HUES64 (cell line): ENCODE measurements at regions not wholly inside any gene's neighbourhood (a gene's known extent, or its start where the extent isn't known, plus 50 kb on each side); places are given as distances from the start of the nearest gene placed in this dataset.
"Not testable (repeated sequence)": the region's sequence is repeated elsewhere in the genome, so short reads cannot be mapped to it uniquely, and the experiment has no call there.

Source experiments
- H3K27ac ChIP-seq: 2 replicates; pipeline ENCODE4 v1.7.0; 2013; ENCODE audit warnings: low read depth, low read length, inconsistent platforms
- H3K27me3 ChIP-seq: 2 replicates; pipeline ENCODE4 v1.6.1; 2013; ENCODE audit warnings: mild to moderate bottlenecking, low read length; ENCODE audit not compliant: insufficient read depth
- H3K36me3 ChIP-seq: 2 replicates; pipeline ENCODE4 v1.6.1; 2013; ENCODE audit warnings: mild to moderate bottlenecking, low read length; ENCODE audit not compliant: insufficient read depth
- H3K4me1 ChIP-seq: 2 replicates; pipeline ENCODE4 v1.6.1; 2013; ENCODE audit warnings: mild to moderate bottlenecking, low read length, moderate library complexity; ENCODE audit not compliant: insufficient read depth
- H3K4me3 ChIP-seq: 2 replicates; pipeline ENCODE4 v1.5.1; 2013; ENCODE audit warnings: mild to moderate bottlenecking, low read length, moderate library complexity
- H3K9ac ChIP-seq: 2 replicates; pipeline ENCODE4 v1.6.1; 2013; ENCODE audit warnings: mild to moderate bottlenecking, low read depth, low read length
- H3K9me3 ChIP-seq: 2 replicates; pipeline ENCODE4 v1.6.1; 2013; ENCODE audit warnings: low read depth, low read length; ENCODE audit not compliant: insufficient read depth
- WGBS: fragments of 150-250, 120-280 bp; methylation state at CpG from one replicate; pipeline ENCODE4 v1.1.7; 2013; ENCODE audit warnings: missing lambda C conversion rate; 5-methylcytosine and 5-hydroxymethylcytosine counted together

- Histone ChIP-seq H3K27me3 (no peaks in the 10 kb centered on the region), H3K27ac (no peak overlapping the region), H3K4me1 (peaks cover 5% of the 10 kb centered on the region; the same call in 1 of the 2 replicates), H3K4me3 (no peak overlapping the region), H3K9me3 (no peaks in the 10 kb centered on the region), H3K36me3 (no peaks in the 10 kb centered on the region), H3K9ac (no peak overlapping the region)
These were observed 397.6 kb upstream of the SGO1 start for GRCh38 chr3:20583648-20584047.

DNA sequence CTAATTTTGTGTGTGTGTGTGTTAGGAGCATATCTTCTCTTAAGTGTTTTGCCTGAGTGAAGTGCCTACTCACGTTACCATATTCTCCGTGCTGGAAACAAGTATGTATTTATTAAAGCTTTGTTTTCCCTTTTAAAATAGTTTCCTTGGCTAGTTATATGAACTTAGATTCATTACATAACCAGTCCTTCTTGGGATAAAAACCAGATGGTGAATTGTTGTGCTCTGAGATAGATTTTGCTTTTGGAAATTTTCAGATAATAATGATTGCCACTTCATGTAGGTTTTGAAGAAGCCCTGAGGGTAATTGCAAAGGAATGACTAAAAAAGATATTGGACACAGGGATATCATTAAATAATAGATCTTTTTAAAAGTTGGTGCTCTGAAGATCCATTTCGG lies 390.2 kb upstream of the SGO1 start:
- Histone ChIP-seq H3K27me3 (no peaks in the 10 kb centered on the region), H3K4me3 (no peak overlapping the region), H3K27ac (no peak overlapping the region), H3K9me3 (no peaks in the 10 kb centered on the region), H3K36me3 (no peaks in the 10 kb centered on the region), H3K4me1 (no peaks in the 10 kb centered on the region), H3K9ac (no peak overlapping the region)
- WGBS, result 94% methylated on average over 3 of the region's 3 CpGs

GRCh38 chr3:20575146-20575545 lies 389.1 kb upstream of the SGO1 start:
- H3K9ac ChIP-seq, result no peak overlapping the region
- no peaks in the 10 kb centered on the region for H3K9me3 ChIP-seq
- 86% methylated on average over 2 of the region's 2 CpGs for WGBS
- no peaks in the 10 kb centered on the region for H3K4me1 ChIP-seq
- no peak overlapping the region for H3K4me3 ChIP-seq
- no peaks in the 10 kb centered on the region for H3K27me3 ChIP-seq
- H3K27ac ChIP-seq, result no peak overlapping the region
- H3K36me3 ChIP-seq, result no peaks in the 10 kb centered on the region

GRCh38 chr3:20574746-20575145 lies 388.7 kb upstream of the SGO1 start:
- H3K4me1 ChIP-seq, result no peaks in the 10 kb centered on the region
- H3K9ac ChIP-seq, result no peak overlapping the region
- no peak overlapping the region for H3K27ac ChIP-seq
- H3K27me3 ChIP-seq, result no peaks in the 10 kb centered on the region
- no peaks in the 10 kb centered on the region for H3K9me3 ChIP-seq
- 90% methylated on average over 4 of the region's 4 CpGs for WGBS
- no peaks in the 10 kb centered on the region for H3K36me3 ChIP-seq
- H3K4me3 ChIP-seq, result no peak overlapping the region

- Histone ChIP-seq H3K4me1 (no peaks in the 10 kb centered on the region), H3K9me3 (no peaks in the 10 kb centered on the region), H3K9ac (no peak overlapping the region), H3K4me3 (no peak overlapping the region), H3K27me3 (no peaks in the 10 kb centered on the region), H3K27ac (no peak overlapping the region), H3K36me3 (no peaks in the 10 kb centered on the region)
- 91% methylated on average over 3 of the region's 3 CpGs for WGBS
These were observed 387.2 kb upstream of the SGO1 start for GRCh38 chr3:20573175-20573574.

- no peak overlapping the region for H3K27ac ChIP-seq
- WGBS, result 98% methylated on average over 5 of the region's 5 CpGs
- H3K9me3 ChIP-seq, result no peaks in the 10 kb centered on the region
- H3K36me3 ChIP-seq, result no peaks in the 10 kb centered on the region
- no peaks in the 10 kb centered on the region for H3K4me1 ChIP-seq
- no peak overlapping the region for H3K4me3 ChIP-seq
- H3K27me3 ChIP-seq, result no peaks in the 10 kb centered on the region
- no peak overlapping the region for H3K9ac ChIP-seq
These were observed 386.5 kb upstream of the SGO1 start for GRCh38 chr3:20572473-20572872.

- no peaks in the 10 kb centered on the region for H3K36me3 ChIP-seq
- no peak overlapping the region for H3K9ac ChIP-seq
- H3K27ac ChIP-seq, result no peak overlapping the region
- no peaks in the 10 kb centered on the region for H3K27me3 ChIP-seq
- WGBS, result 57% methylated on average over 1 of the region's 2 CpGs
- no peaks in the 10 kb centered on the region for H3K4me1 ChIP-seq
- no peaks in the 10 kb centered on the region for H3K9me3 ChIP-seq
- no peak overlapping the region for H3K4me3 ChIP-seq
These were observed 383.3 kb upstream of the SGO1 start for GRCh38 chr3:20569310-20569709.

- Histone ChIP-seq H3K27me3 (no peaks in the 10 kb centered on the region), H3K27ac (no peak overlapping the region), H3K9ac (no peak overlapping the region), H3K4me3 (no peak overlapping the region), H3K4me1 (no peaks in the 10 kb centered on the region), H3K9me3 (no peaks in the 10 kb centered on the region), H3K36me3 (no peaks in the 10 kb centered on the region)
- 90% methylated on average over 3 of the region's 3 CpGs for WGBS
These were observed 379.0 kb upstream of the SGO1 start for GRCh38 chr3:20564966-20565365.

DNA sequence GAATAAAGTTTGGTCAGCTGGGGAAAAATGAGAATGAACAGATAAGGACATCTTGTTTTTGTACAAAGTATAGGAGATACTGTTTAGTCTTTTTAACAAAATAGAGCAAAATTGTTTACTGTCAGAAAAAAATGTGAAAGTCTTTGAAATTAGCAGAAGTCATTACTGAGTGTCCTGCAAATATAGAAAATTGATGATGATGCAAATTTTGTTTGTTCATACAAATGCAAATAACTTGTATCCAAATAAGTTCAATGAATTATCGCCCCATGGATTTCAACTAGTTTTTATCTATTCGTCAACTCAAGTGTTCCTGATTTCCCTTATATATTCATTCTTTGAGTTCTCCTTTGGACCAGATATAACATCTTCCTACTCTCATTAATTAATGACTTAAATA lies 378.0 kb upstream of the SGO1 start:
- WGBS, result 96% methylated on average over 2 of the region's 2 CpGs
- H3K4me1 ChIP-seq, result no peaks in the 10 kb centered on the region
- H3K36me3 ChIP-seq, result no peaks in the 10 kb centered on the region
- H3K4me3 ChIP-seq, result no peak overlapping the region
- H3K9me3 ChIP-seq, result no peaks in the 10 kb centered on the region
- H3K27me3 ChIP-seq, result no peaks in the 10 kb centered on the region
- no peak overlapping the region for H3K27ac ChIP-seq
- no peak overlapping the region for H3K9ac ChIP-seq

DNA sequence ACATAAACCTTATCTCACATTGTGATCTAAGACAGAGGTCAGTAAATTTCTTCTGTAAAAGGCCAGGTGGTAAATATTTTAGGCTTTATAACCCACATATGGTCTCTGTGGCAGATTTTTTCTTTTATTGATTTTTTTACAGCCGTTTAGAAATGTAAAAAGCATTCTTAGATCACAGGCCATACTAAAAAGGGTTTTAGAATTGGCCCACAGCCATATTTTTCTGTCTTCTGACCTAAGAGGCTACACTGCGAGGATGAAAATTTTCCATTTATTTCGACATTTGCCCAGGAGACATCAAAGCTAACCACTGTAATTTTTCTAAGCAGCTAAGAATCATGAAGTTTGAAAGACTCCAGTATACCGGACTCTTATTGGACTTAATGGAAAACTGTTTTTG lies 377.2 kb upstream of the SGO1 start:
- no peak overlapping the region for H3K4me3 ChIP-seq
- no peaks in the 10 kb centered on the region for H3K9me3 ChIP-seq
- H3K36me3 ChIP-seq, result no peaks in the 10 kb centered on the region
- 97% methylated on average over 4 of the region's 4 CpGs for WGBS
- no peaks in the 10 kb centered on the region for H3K27me3 ChIP-seq
- H3K27ac ChIP-seq, result no peak overlapping the region
- no peaks in the 10 kb centered on the region for H3K4me1 ChIP-seq
- no peak overlapping the region for H3K9ac ChIP-seq

- Histone ChIP-seq H3K27me3 (no peaks in the 10 kb centered on the region), H3K9me3 (no peaks in the 10 kb centered on the region), H3K9ac (no peak overlapping the region), H3K27ac (no peak overlapping the region), H3K4me3 (no peak overlapping the region), H3K4me1 (no peaks in the 10 kb centered on the region), H3K36me3 (no peaks in the 10 kb centered on the region)
- WGBS, result 91% methylated on average over 2 of the region's 2 CpGs
These were observed 375.2 kb upstream of the SGO1 start for GRCh38 chr3:20561166-20561565.

DNA sequence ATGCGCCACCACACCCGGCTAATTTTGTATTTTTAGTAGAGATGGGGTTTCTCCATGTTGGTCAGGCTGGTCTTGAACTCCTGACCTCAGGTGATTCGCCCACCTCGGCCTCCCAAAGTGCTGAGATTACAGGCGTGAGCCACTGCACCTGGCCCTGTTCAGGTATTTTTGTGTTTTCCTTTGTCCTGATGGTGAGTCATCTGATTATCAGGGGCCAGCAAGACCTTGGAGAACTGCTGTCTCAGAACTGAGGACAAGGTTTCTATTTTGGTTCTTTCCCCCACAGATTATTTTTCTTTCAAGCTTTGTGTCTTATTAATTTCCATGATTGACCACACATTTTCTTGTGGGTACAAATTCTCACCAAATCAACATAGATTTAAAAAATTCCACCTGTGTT lies 374.4 kb upstream of the SGO1 start:
- H3K27ac ChIP-seq, H3K36me3 ChIP-seq, H3K9me3 ChIP-seq, H3K4me3 ChIP-seq, H3K9ac ChIP-seq, H3K27me3 ChIP-seq, H3K4me1 ChIP-seq: not testable (repeated sequence)
- 96% methylated on average over 5 of the region's 5 CpGs for WGBS
